WTC11 (cell line): ENCODE measurements at regions not wholly inside any gene's neighbourhood (a gene's known extent, or its start where the extent isn't known, plus 50 kb on each side); places are given as distances from the start of the nearest gene placed in this dataset.

Experiments
- ATAC-seq: fragments of 200-7000 bp; cut with Tn5 transposase; 2 replicates; pipeline ENCODE4 v1.10.0; 2021; ENCODE audit warnings: mild to moderate bottlenecking, moderate library complexity
- CTCF ChIA-PET: fragments of 300-600 bp; sonication (Branson Sonifier 250); formaldehyde crosslinking; loops from one replicate; lab custom pipeline; 2021; ENCODE audit warnings: antibody characterized with exemption; lab: Charles Lee
- POLR2A ChIA-PET: fragments of 350-600 bp; sonication (Branson Sonifier 250); formaldehyde crosslinking; loops from one replicate; lab custom pipeline; 2021; ENCODE audit warnings: antibody characterized with exemption; lab: Charles Lee
- DNase-seq: peaks from one replicate; pipeline ENCODE4 v3.0.0; 2021; ENCODE audit warnings: low spot score
- H3K27ac Mint-ChIP-seq: 2 replicates; pipeline ENCODE4 v1.8.0; 2021; ENCODE audit warnings: mixed read lengths
- H3K27me3 Mint-ChIP-seq: 2 replicates; pipeline ENCODE4 v1.8.0; 2021; ENCODE audit warnings: low read depth, mild to moderate bottlenecking, moderate library complexity, mixed read lengths
- H3K36me3 Mint-ChIP-seq: 2 replicates; pipeline ENCODE4 v1.8.0; 2021; ENCODE audit warnings: mixed read lengths
- H3K4me1 Mint-ChIP-seq: 2 replicates; pipeline ENCODE4 v1.8.0; 2022; ENCODE audit warnings: mixed read lengths
- H3K4me3 Mint-ChIP-seq: 2 replicates; pipeline ENCODE4 v1.8.0; 2021; ENCODE audit warnings: mild to moderate bottlenecking, moderate library complexity, mixed read lengths
- H3K9me3 Mint-ChIP-seq: 2 replicates; pipeline ENCODE4 v1.8.0; 2021; ENCODE audit warnings: mixed read lengths
- ATF1 ChIP-seq: sonication (generic); formaldehyde crosslinking; IDR thresholded peaks from 2 replicates; pipeline ENCODE4 v1.8.1; 2023; ENCODE audit warnings: mild to moderate bottlenecking, moderate library complexity, missing genetic modification reagents
- ESRRA ChIP-seq: sonication (generic); formaldehyde crosslinking; IDR thresholded peaks from 2 replicates; pipeline ENCODE4 v1.8.1; 2022; ENCODE audit warnings: mild to moderate bottlenecking, missing genetic modification reagents, borderline replicate concordance
- FOXJ3 ChIP-seq: sonication (generic); formaldehyde crosslinking; IDR thresholded peaks from 2 replicates; pipeline ENCODE4 v1.9.0; 2021; ENCODE audit warnings: missing genetic modification reagents, mild to moderate bottlenecking, borderline replicate concordance
- JAZF1 ChIP-seq: fragments of 250-450 bp; sonication (Bioruptor Pico); IDR thresholded peaks from 2 replicates; pipeline ENCODE4 v1.9.0; 2021; ENCODE audit warnings: moderate library complexity, mild to moderate bottlenecking, inconsistent platforms
- NFATC4 ChIP-seq: fragments of 250-450 bp; sonication (Bioruptor Pico); IDR thresholded peaks from 2 replicates; pipeline ENCODE4 v1.9.0; 2021; ENCODE audit warnings: mild to moderate bottlenecking
- NFE2L1 ChIP-seq: sonication (generic); formaldehyde crosslinking; IDR thresholded peaks from 2 replicates; pipeline ENCODE4 v1.8.1; 2023; ENCODE audit warnings: missing genetic modification reagents
- NFYB ChIP-seq: sonication (generic); formaldehyde crosslinking; conservative IDR thresholded peaks from 2 replicates; pipeline ENCODE4 v1.8.0; 2022; ENCODE audit warnings: low read depth, missing genetic modification reagents
- NR1H2 ChIP-seq: sonication (generic); formaldehyde crosslinking; IDR thresholded peaks from 2 replicates; pipeline ENCODE4 v1.9.0; 2021; ENCODE audit warnings: mild to moderate bottlenecking, moderate library complexity, missing genetic modification reagents
- NR2C2 ChIP-seq: sonication (generic); formaldehyde crosslinking; IDR thresholded peaks from 2 replicates; pipeline ENCODE4 v1.8.0; 2022; ENCODE audit warnings: mild to moderate bottlenecking, missing genetic modification reagents
- OVOL2 ChIP-seq: fragments of 250-450 bp; sonication (Bioruptor Pico); IDR thresholded peaks from 2 replicates; pipeline ENCODE4 v1.9.0; 2021; ENCODE audit warnings: mild to moderate bottlenecking, borderline replicate concordance
- SMAD4 ChIP-seq: sonication (generic); formaldehyde crosslinking; IDR thresholded peaks from 2 replicates; pipeline ENCODE4 v1.8.0; 2022; ENCODE audit warnings: mild to moderate bottlenecking, missing genetic modification reagents
- SOX15 ChIP-seq: fragments of 250-450 bp; sonication (Bioruptor Pico); IDR thresholded peaks from 2 replicates; pipeline ENCODE4 v1.9.0; 2021; ENCODE audit warnings: mild to moderate bottlenecking
- SP1 ChIP-seq: sonication (generic); formaldehyde crosslinking; conservative IDR thresholded peaks from 2 replicates; pipeline ENCODE4 v1.8.1; 2022; ENCODE audit warnings: missing genetic modification reagents
- STAT6 ChIP-seq: sonication (generic); formaldehyde crosslinking; conservative IDR thresholded peaks from 2 replicates; pipeline ENCODE4 v1.8.1; 2023; ENCODE audit warnings: mild to moderate bottlenecking, low read depth, missing genetic modification reagents, moderate library complexity
- TEAD4 ChIP-seq: sonication (generic); formaldehyde crosslinking; IDR thresholded peaks from 2 replicates; pipeline ENCODE4 v1.8.0; 2022; ENCODE audit warnings: mild to moderate bottlenecking, missing genetic modification reagents
- TP53 ChIP-seq: sonication (generic); formaldehyde crosslinking; IDR thresholded peaks from 2 replicates; pipeline ENCODE4 v1.8.1; 2023; ENCODE audit warnings: mild to moderate bottlenecking, missing genetic modification reagents
- USF1 ChIP-seq: sonication (generic); formaldehyde crosslinking; IDR thresholded peaks from 2 replicates; pipeline ENCODE4 v1.8.0; 2022; ENCODE audit warnings: mild to moderate bottlenecking, missing genetic modification reagents
- ZBTB21 ChIP-seq: sonication (generic); formaldehyde crosslinking; IDR thresholded peaks from 2 replicates; pipeline ENCODE4 v1.8.1; 2023; ENCODE audit warnings: mild to moderate bottlenecking, missing genetic modification reagents, borderline replicate concordance
- ZBTB43 ChIP-seq: sonication (generic); formaldehyde crosslinking; IDR thresholded peaks from 2 replicates; pipeline ENCODE4 v1.8.1; 2023; ENCODE audit warnings: mild to moderate bottlenecking, missing genetic modification reagents
- ZMAT4 ChIP-seq: fragments of 250-450 bp; sonication (Bioruptor Pico); IDR thresholded peaks from 2 replicates; pipeline ENCODE4 v1.9.0; 2021; ENCODE audit warnings: mild to moderate bottlenecking
- ZNF121 ChIP-seq: sonication (generic); formaldehyde crosslinking; IDR thresholded peaks from 2 replicates; pipeline ENCODE4 v1.8.0; 2023; ENCODE audit warnings: missing genetic modification reagents
- ZNF219 ChIP-seq: sonication (generic); formaldehyde crosslinking; IDR thresholded peaks from 2 replicates; pipeline ENCODE4 v1.8.0; 2023; ENCODE audit warnings: missing genetic modification reagents, mild to moderate bottlenecking, borderline replicate concordance
- ZNF317 ChIP-seq: sonication (generic); formaldehyde crosslinking; IDR thresholded peaks from 2 replicates; pipeline ENCODE4 v1.8.1; 2023; ENCODE audit warnings: low read depth, mild to moderate bottlenecking, moderate library complexity, missing genetic modification reagents, borderline replicate concordance
- ZNF416 ChIP-seq: fragments of 250-450 bp; sonication (Bioruptor Pico); IDR thresholded peaks from 2 replicates; pipeline ENCODE4 v1.9.0; 2021; ENCODE audit warnings: mild to moderate bottlenecking, inconsistent platforms
- TF ChIP-seq, protein P1 (sequence below): sonication (generic); formaldehyde crosslinking; IDR thresholded peaks from 2 replicates; pipeline ENCODE4 v1.8.1; 2022; ENCODE audit warnings: missing genetic modification reagents, borderline replicate concordance
- TF ChIP-seq, protein P2 (sequence below): fragments of 250-450 bp; sonication (Bioruptor Pico); IDR thresholded peaks from 2 replicates; pipeline ENCODE4 v2.1.2; 2022; ENCODE audit warnings: mild to moderate bottlenecking, moderate library complexity

GRCh38 chr3:66107855-66108254 is 69.1 kb upstream of the MAGI1 start (continued):
- TF ChIP-seq, protein P1, sequence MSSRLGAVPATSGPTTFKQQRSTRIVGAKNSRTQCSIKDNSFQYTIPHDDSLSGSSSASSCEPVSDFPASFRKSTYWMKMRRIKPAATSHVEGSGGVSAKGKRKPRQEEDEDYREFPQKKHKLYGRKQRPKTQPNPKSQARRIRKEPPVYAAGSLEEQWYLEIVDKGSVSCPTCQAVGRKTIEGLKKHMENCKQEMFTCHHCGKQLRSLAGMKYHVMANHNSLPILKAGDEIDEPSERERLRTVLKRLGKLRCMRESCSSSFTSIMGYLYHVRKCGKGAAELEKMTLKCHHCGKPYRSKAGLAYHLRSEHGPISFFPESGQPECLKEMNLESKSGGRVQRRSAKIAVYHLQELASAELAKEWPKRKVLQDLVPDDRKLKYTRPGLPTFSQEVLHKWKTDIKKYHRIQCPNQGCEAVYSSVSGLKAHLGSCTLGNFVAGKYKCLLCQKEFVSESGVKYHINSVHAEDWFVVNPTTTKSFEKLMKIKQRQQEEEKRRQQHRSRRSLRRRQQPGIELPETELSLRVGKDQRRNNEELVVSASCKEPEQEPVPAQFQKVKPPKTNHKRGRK (CRISPR knock-in tag), result no peak
- TF ChIP-seq SMAD4, result no peak

GRCh38 chr3:66106788-66107187 is 68.1 kb upstream of the MAGI1 start:
- Mint-ChIP-seq H3K4me3 (no peak overlapping the region), H3K27me3 (no peaks in the 10 kb centered on the region; the same call in 1 of the 2 replicates), H3K27ac (no peak overlapping the region), H3K4me1 (peaks cover 24% of the 10 kb centered on the region), H3K9me3 (no peaks in the 10 kb centered on the region), H3K36me3 (no peaks in the 10 kb centered on the region)
- DNase-seq, result no peak
- no peak for TF ChIP-seq ZNF219 (CRISPR knock-in tag)
- TF ChIP-seq NFATC4 (CRISPR knock-in tag), result no peak
- TF ChIP-seq TP53, result no peak
- TF ChIP-seq TEAD4 (CRISPR knock-in tag), result no peak
- TF ChIP-seq ZBTB43, result no peak
- no peak for TF ChIP-seq NR2C2 (CRISPR knock-in tag)
- no peak for TF ChIP-seq ZMAT4 (CRISPR knock-in tag)
- TF ChIP-seq ZNF416 (CRISPR knock-in tag), result no peak
- TF ChIP-seq SMAD4, result no peak
- no peak for TF ChIP-seq USF1 (CRISPR knock-in tag)
- TF ChIP-seq FOXJ3, result no peak
- TF ChIP-seq NFYB (CRISPR knock-in tag), result no peak
- no peak for TF ChIP-seq SP1 (CRISPR knock-in tag)
- TF ChIP-seq, all 79 proteins: peak for 0
- ATAC-seq, result no peak
- ChIA-PET POLR2A (no interaction called here), CTCF (no interaction called here)

DNA sequence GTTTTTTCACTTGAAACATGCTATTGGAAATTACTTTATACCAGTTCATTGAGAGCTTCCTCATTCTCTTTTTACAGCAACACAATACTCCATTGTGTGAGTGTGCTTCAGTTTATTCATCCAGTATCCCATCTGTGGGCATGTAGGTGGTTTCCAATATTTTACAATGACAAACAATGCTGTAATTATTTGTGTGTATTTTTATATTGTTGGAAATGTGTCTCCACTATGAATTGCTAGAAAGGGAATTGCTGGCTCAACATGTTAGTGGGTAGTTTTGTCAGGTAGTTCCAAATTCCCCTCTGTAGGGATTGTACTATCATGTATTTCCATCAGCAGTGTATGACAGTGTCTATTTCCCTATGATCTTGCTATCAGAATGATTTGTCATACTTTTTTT is 65.8 kb upstream of the MAGI1 start:
- DNase-seq (no peak), ATAC-seq (no peak)
- H3K36me3 Mint-ChIP-seq, result no peaks in the 10 kb centered on the region
- no peaks in the 10 kb centered on the region for H3K27me3 Mint-ChIP-seq
- no peaks in the 10 kb centered on the region for H3K9me3 Mint-ChIP-seq
- ChIA-PET CTCF (no interaction called here), POLR2A (no interaction called here)
- no peak overlapping the region for H3K4me3 Mint-ChIP-seq
- H3K27ac Mint-ChIP-seq, result no peak overlapping the region
- peaks cover 15% of the 10 kb centered on the region for H3K4me1 Mint-ChIP-seq
- no peak for TF ChIP-seq ATF1 (CRISPR knock-in tag)
- TF ChIP-seq SOX15 (CRISPR knock-in tag), result no peak
- TF ChIP-seq TP53, result no peak
- TF ChIP-seq STAT6 (CRISPR knock-in tag), result no peak
- TF ChIP-seq NFATC4 (CRISPR knock-in tag), result no peak
- no peak for TF ChIP-seq ZBTB21
- TF ChIP-seq ESRRA (CRISPR knock-in tag), result no peak
- no peak for TF ChIP-seq ZNF317 (CRISPR knock-in tag)
- TF ChIP-seq ZNF121 (CRISPR knock-in tag), result no peak
- no peak for TF ChIP-seq SMAD4
- TF ChIP-seq NR1H2, result no peak
- TF ChIP-seq NFE2L1 (CRISPR knock-in tag), result no peak
- no peak for TF ChIP-seq JAZF1 (CRISPR knock-in tag)
- TF ChIP-seq OVOL2 (CRISPR knock-in tag), result no peak
- TF ChIP-seq, protein P2, sequence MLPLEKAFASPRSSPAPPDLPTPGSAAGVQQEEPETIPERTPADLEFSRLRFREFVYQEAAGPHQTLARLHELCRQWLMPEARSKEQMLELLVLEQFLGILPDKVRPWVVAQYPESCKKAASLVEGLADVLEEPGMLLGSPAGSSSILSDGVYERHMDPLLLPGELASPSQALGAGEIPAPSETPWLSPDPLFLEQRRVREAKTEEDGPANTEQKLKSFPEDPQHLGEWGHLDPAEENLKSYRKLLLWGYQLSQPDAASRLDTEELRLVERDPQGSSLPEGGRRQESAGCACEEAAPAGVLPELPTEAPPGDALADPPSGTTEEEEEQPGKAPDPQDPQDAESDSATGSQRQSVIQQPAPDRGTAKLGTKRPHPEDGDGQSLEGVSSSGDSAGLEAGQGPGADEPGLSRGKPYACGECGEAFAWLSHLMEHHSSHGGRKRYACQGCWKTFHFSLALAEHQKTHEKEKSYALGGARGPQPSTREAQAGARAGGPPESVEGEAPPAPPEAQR (CRISPR knock-in tag), result no peak
- no peak for TF ChIP-seq USF1 (CRISPR knock-in tag)
